Psoas muscle (tissue), 7 donors: ENCODE measurements at regions not wholly inside any gene's neighbourhood (a gene's known extent, or its start where the extent isn't known, plus 50 kb on each side); places are given as distances from the start of the nearest gene placed in this dataset.
A peak's percentile ranks its signal among the peaks of the same experiment; 100 is the strongest.

Experiments
- ATAC-seq, 4 donors: fragments of 200-7000 bp; cut with Tn5 transposase; one replicate each; pipeline ENCODE4 v1.9.1; 2020; ENCODE audit warnings: moderate library complexity in 3 of 4, mild to moderate bottlenecking in 2 of 4
- DNase-seq, 2 donors: peaks; one replicate each; pipeline ENCODE4 v3.0.0-alpha.2; 2020
- H3K27ac ChIP-seq: fragments of 200-600 bp; one replicate; pipeline ENCODE4 v1.8.0; 2022
- H3K27me3 ChIP-seq, 3 donors: fragments of 200-600 bp in 1 of 3; one replicate each; pipeline versions ENCODE4 v1.6.1 to v1.8.0; 2013 to 2022; ENCODE audit warnings: low read length in 2 of 3, mild to moderate bottlenecking in 2 of 3, moderate library complexity in 1 of 3; ENCODE audit not compliant: insufficient read depth in 3 of 3
- H3K36me3 ChIP-seq, 2 donors: fragments of 200-600 bp in 1 of 2; one replicate each; pipeline versions ENCODE4 v1.6.1 to v1.8.0; 2013 to 2022; ENCODE audit warnings: low read depth in 1 of 2, mild to moderate bottlenecking in 1 of 2, moderate library complexity in 1 of 2; ENCODE audit not compliant: insufficient read depth in 1 of 2
- H3K4me1 ChIP-seq: fragments of 200-600 bp; one replicate; pipeline ENCODE4 v1.8.0; 2022
- H3K4me3 ChIP-seq: fragments of 200-600 bp; one replicate; pipeline ENCODE4 v1.8.0; 2022; ENCODE audit warnings: mild to moderate bottlenecking
- H3K9me3 ChIP-seq: fragments of 200-600 bp; one replicate; pipeline ENCODE4 v1.8.0; 2022
- CTCF ChIP-seq: fragments of 200-600 bp; IDR thresholded peaks from one replicate; pipeline ENCODE4 v1.8.0; 2022; ENCODE audit warnings: antibody characterized with exemption
- WGBS, 3 donors: extraction: QIAGEN DNeasy Blood & Tissue Kit; methylation state at CpG; one replicate each; pipeline versions ENCODE4 v1.1.6 to v1.1.7; 2013; 5-methylcytosine and 5-hydroxymethylcytosine counted together
- intact Hi-C, 2 donors: fragments of 100-400 bp; cut with DNase I; formaldehyde crosslinking; loops; one replicate each; pipeline versions ENCODE4 v1.11.0 to v1.14.2; 2022
- donor health status: healthy with polysubstance abuse.
- donor health status: DM: no; HTN: no; CAD: no; lungs with moderate emphysema.
- donor health status: Bipolar disorder and iron deficiency.
- donor health status: healthy.
- donor health status: DM: yes; HTN: yes; CAD: no.
- donor health status: DM: no; HTN: no; CAD: no.
- donor health status: DM: yes; HTN: yes; CAD: no.

DNA sequence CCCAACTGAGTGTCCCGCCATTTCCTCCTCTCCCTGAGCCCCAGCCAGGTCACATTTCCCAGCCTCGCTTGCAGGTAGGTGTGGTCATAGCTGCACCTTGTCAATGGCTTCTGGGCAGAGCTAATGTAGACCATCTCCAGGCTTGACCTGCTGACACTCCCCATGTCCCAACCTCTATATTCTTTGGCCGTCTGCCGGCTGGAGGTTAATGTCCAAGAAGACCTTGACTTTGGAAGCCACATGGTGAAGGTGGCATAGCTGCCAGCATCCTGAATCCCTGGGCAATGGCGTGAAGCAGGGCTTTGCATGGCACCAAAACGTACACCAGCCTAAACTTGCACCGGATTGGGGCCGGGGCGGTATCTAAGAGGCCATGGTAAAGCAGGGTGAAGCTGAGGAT, 88.3 kb downstream of the SPP2 start:
- Histone ChIP-seq H3K4me1 (no peaks in the 10 kb centered on the region), H3K9me3 (no peaks in the 10 kb centered on the region), H3K27me3 (peaks cover 0 to 6% (median 0%) of the 10 kb centered on the region in 3 donors), H3K4me3 (no peak overlapping the region), H3K36me3 (no peaks in the 10 kb centered on the region), H3K27ac (no peak overlapping the region)
- no peak for ATAC-seq
- 87 to 90% (median 88%) methylated on average over 9 of the region's 9 CpGs for WGBS, 3 donors
- no peak for DNase-seq
- intact Hi-C loops: loop anchor here in 1 of 2 donors (10.0 kb wide), 1 partner anchor 406 kb away; no protein-coding TSS in a partner anchor
- TF ChIP-seq CTCF: no peak

- H3K27me3 ChIP-seq: peaks cover 0 to 6% (median 0%) of the 10 kb centered on the region in 3 donors
- WGBS, 3 donors: 59 to 71% (median 62%) methylated on average over 6 of the region's 6 CpGs
- no peak overlapping the region for H3K4me3 ChIP-seq
- intact Hi-C loops: loop anchor here in 1 of 2 donors (10.0 kb wide), 1 partner anchor 407 kb away; no protein-coding TSS in a partner anchor
- ATAC-seq (no peak), DNase-seq (no peak)
- no peak overlapping the region for H3K27ac ChIP-seq
- no peaks in the 10 kb centered on the region for H3K9me3 ChIP-seq
- TF ChIP-seq CTCF: no peak
- H3K36me3 ChIP-seq: no peaks in the 10 kb centered on the region
- no peaks in the 10 kb centered on the region for H3K4me1 ChIP-seq
Measured at GRCh38 chr2:234137400-234138014, 87.0 kb downstream of the SPP2 start.

GRCh38 chr2:234136461-234136860, 86.0 kb downstream of the SPP2 start:
- intact Hi-C loops: loop anchor here in 1 of 2 donors (10.0 kb wide), 1 partner anchor 408 kb away; no protein-coding TSS in a partner anchor
- no peak for DNase-seq
- no peaks in the 10 kb centered on the region for H3K4me1 ChIP-seq
- H3K27me3 ChIP-seq: peaks cover 0 to 6% (median 0%) of the 10 kb centered on the region in 3 donors
- no peak overlapping the region for H3K4me3 ChIP-seq
- H3K27ac ChIP-seq: no peak overlapping the region
- H3K36me3 ChIP-seq: no peaks in the 10 kb centered on the region
- no peaks in the 10 kb centered on the region for H3K9me3 ChIP-seq
- no peak for TF ChIP-seq CTCF
- no peak for ATAC-seq

- ATAC-seq (no peak), DNase-seq (peak in 1 of 2 donors; percentile 33)
- intact Hi-C loops: loop anchor here in 1 of 2 donors (10.0 kb wide), 1 partner anchor 409 kb away; no protein-coding TSS in a partner anchor
- H3K9me3 ChIP-seq: no peaks in the 10 kb centered on the region
- no peak overlapping the region for H3K27ac ChIP-seq
- H3K4me1 ChIP-seq: no peaks in the 10 kb centered on the region
- WGBS, 3 donors: 34 to 43% (median 37%) methylated on average over 16 of the region's 16 CpGs
- peaks cover 0 to 6% (median 0%) of the 10 kb centered on the region in 3 donors for H3K27me3 ChIP-seq
- no peaks in the 10 kb centered on the region for H3K36me3 ChIP-seq
- TF ChIP-seq CTCF: peak; percentile 47
- no peak overlapping the region for H3K4me3 ChIP-seq
Measured at GRCh38 chr2:234135750-234136221, 85.3 kb downstream of the SPP2 start.
